GM12878 (cell line): ENCODE measurements at regions not wholly inside any gene's neighbourhood (a gene's known extent, or its start where the extent isn't known, plus 50 kb on each side); places are given as distances from the start of the nearest gene placed in this dataset.

ENCODE experiments used
- ATAC-seq: fragments of 200-7000 bp; cut with Tn5 transposase; 3 replicates; pipeline ENCODE4 v1.9.1; 2020; ENCODE audit warnings: mild to moderate bottlenecking, moderate library complexity
- BruUV-seq: library from RNA; stranded (reverse); fragments of 400-500 nt; replicated peaks from 2 replicates; lab custom pipeline; 2021; lab: Mats Ljungman, UMichigan
- CTCF ChIA-PET: fragments of 300-600 bp; sonication (Branson Sonifier 250); formaldehyde crosslinking; extraction: SDS; loops from one replicate; lab custom pipeline; 2021; ENCODE audit warnings: inconsistent platforms; lab: Yijun Ruan, JAX
- POLR2A ChIA-PET: fragments of 350-600 bp; formaldehyde crosslinking; extraction: SDS; loops from one replicate; lab custom pipeline; 2021; ENCODE audit warnings: inconsistent platforms; lab: Charles Lee
- RAD21 ChIA-PET: fragments of 300-600 bp; sonication (Branson Sonifier 250); formaldehyde crosslinking; loops from one replicate; lab custom pipeline; 2023; ENCODE audit warnings: antibody characterized with exemption; ENCODE audit not compliant: unreplicated experiment; lab: Charles Lee
- SMC1A ChIA-PET: fragments of 300-600 bp; sonication (Branson Sonifier 250); formaldehyde crosslinking; loops from one replicate; lab custom pipeline; 2023; ENCODE audit not compliant: unreplicated experiment, uncharacterized antibody; lab: Charles Lee
- DNase-seq: peaks from one replicate; pipeline ENCODE4 v3.0.0-alpha.2; 2011; ENCODE audit warnings: low read depth, low spot score
- FAIRE-seq: peaks from 3 replicates; lab custom pipeline; 2011; peaks lifted over from hg19 to GRCh38; lab: Jason Lieb, UNC
- H2AFZ ChIP-seq: 2 replicates; pipeline ENCODE4 v1.6.0; 2011; ENCODE audit warnings: low read depth, low read length, control low read depth; ENCODE audit not compliant: control insufficient read depth
- H3K27ac ChIP-seq: 2 replicates; pipeline ENCODE4 v1.5.1; 2011; ENCODE audit warnings: control low read depth; ENCODE audit not compliant: control insufficient read depth, insufficient read depth
- H3K27me3 ChIP-seq, 2 experiments: replicated peaks in 1 of 2; 2 replicates each; pipeline versions ENCODE4 v1.6.0 to v1.6.1; 2011; ENCODE audit warnings: low read length in 1 of 2; ENCODE audit not compliant: control insufficient read depth in 2 of 2, insufficient read depth in 2 of 2
- H3K36me3 ChIP-seq, 2 experiments: 2 replicates each; pipeline ENCODE4 v1.5.1; 2011; ENCODE audit warnings: low read length in 1 of 2; ENCODE audit not compliant: control insufficient read depth in 2 of 2, insufficient read depth in 2 of 2
- H3K4me1 ChIP-seq: 2 replicates; pipeline ENCODE4 v1.6.1; 2011; ENCODE audit warnings: mild to moderate bottlenecking, low read length, moderate library complexity, mixed read lengths; ENCODE audit not compliant: control insufficient read depth, insufficient read depth
- H3K4me2 ChIP-seq: 2 replicates; pipeline ENCODE4 v1.6.0; 2011; ENCODE audit warnings: control low read depth; ENCODE audit not compliant: control insufficient read depth, insufficient read depth
- H3K4me3 ChIP-seq: fragments of 200-600 bp; sonication (generic); 2 replicates; pipeline ENCODE4 v1.5.1; 2016
- H3K79me2 ChIP-seq: 2 replicates; pipeline ENCODE4 v1.6.0; 2011; ENCODE audit warnings: low read length; ENCODE audit not compliant: control insufficient read depth, insufficient read depth
- H3K9ac ChIP-seq: 2 replicates; pipeline ENCODE4 v1.8.0; 2011; ENCODE audit warnings: low read length, control low read depth, mixed read lengths; ENCODE audit not compliant: control insufficient read depth, insufficient read depth
- H3K9me3 ChIP-seq: replicated peaks from 3 replicates; pipeline ENCODE4 v1.5.1; 2011; ENCODE audit warnings: mild to moderate bottlenecking, low read length; ENCODE audit not compliant: control insufficient read depth, insufficient read depth
- H4K20me1 ChIP-seq: 2 replicates; pipeline ENCODE4 v1.6.0; 2011; ENCODE audit not compliant: control insufficient read depth, insufficient read depth
- BRCA1 ChIP-seq: IDR thresholded peaks from 2 replicates; pipeline ENCODE4 v1.6.1; 2011; ENCODE audit warnings: low read depth, low read length, improper control_type of control experiment
- CBX5 ChIP-seq: sonication (generic); IDR thresholded peaks from 2 replicates; pipeline ENCODE4 v1.6.1; 2016; ENCODE audit warnings: low read depth, moderate library complexity, mild to moderate bottlenecking, inconsistent platforms
- CREM ChIP-seq: IDR thresholded peaks from 2 replicates; pipeline ENCODE4 v1.6.1; 2014; ENCODE audit warnings: antibody characterized with exemption, low read depth
- CTCF ChIP-seq, 3 experiments: IDR thresholded peaks in 2 of 3; conservative IDR thresholded peaks in 1 of 3; 2 replicates each; pipeline ENCODE4 v1.5.1; 2011; ENCODE audit warnings: low read depth in 3 of 3, low read length in 3 of 3, mild to moderate bottlenecking in 3 of 3, control low read depth in 2 of 3, moderate library complexity in 2 of 3, inconsistent platforms in 1 of 3, mixed read lengths in 1 of 3; ENCODE audit not compliant: control insufficient read depth in 2 of 3, insufficient read depth in 1 of 3; ENCODE audit errors: extremely low read depth in 1 of 3
- GABPA ChIP-seq: IDR thresholded peaks from 2 replicates; pipeline ENCODE4 v1.6.1; 2014; ENCODE audit warnings: antibody characterized with exemption, low read depth, mild to moderate bottlenecking, inconsistent platforms
- NFYA ChIP-seq: IDR thresholded peaks from 2 replicates; pipeline ENCODE4 v1.6.1; 2011; ENCODE audit warnings: low read depth, mild to moderate bottlenecking, low read length, improper control_type of control experiment, borderline replicate concordance
- NR2C1 ChIP-seq: fragments of 450-650 bp; IDR thresholded peaks from 2 replicates; pipeline ENCODE4 v1.6.1; 2017; ENCODE audit warnings: antibody characterized with exemption, mild to moderate bottlenecking, moderate library complexity
- RCOR1 ChIP-seq: conservative IDR thresholded peaks from 2 replicates; pipeline ENCODE4 v1.6.1; 2012; ENCODE audit warnings: low read depth, low read length, improper control_type of control experiment
- SREBF1 ChIP-seq: IDR thresholded peaks from 2 replicates; pipeline ENCODE4 v1.6.1; 2012; ENCODE audit warnings: mild to moderate bottlenecking, low read length
- SRF ChIP-seq, 2 experiments: IDR thresholded peaks; 2 replicates each; pipeline ENCODE4 v1.6.1; 2011; ENCODE audit warnings: low read depth in 2 of 2, low read length in 2 of 2, mild to moderate bottlenecking in 1 of 2, moderate library complexity in 1 of 2
- TBL1XR1 ChIP-seq: IDR thresholded peaks from 2 replicates; pipeline ENCODE4 v1.6.1; 2012; ENCODE audit warnings: low read depth, low read length, improper control_type of control experiment
- YY1 ChIP-seq: IDR thresholded peaks from 2 replicates; pipeline ENCODE4 v1.6.1; 2011; ENCODE audit warnings: low read depth, mild to moderate bottlenecking, low read length
- WGBS: methylation state at CpG from one replicate; pipeline ENCODE4 v1.1.6; 2016; ENCODE audit warnings: low lambda C conversion rate; ENCODE audit not compliant: insufficient replicate concordance, insufficient coverage; ENCODE audit errors: missing lambda C conversion rate; 5-methylcytosine and 5-hydroxymethylcytosine counted together
- in situ Hi-C: fragments of 300-500 bp; cut with MboI; formaldehyde crosslinking; loops from 9 replicates; pipeline ENCODE4 v1.14.3; 2018; ENCODE audit warnings: mixed read lengths
- intact Hi-C: fragments of 100-400 bp; cut with micrococcal nuclease; formaldehyde crosslinking; loops from one replicate; pipeline ENCODE4 v1.14.2; 2022; ENCODE audit not compliant: unreplicated experiment
- TF ChIP-seq, protein P1 (sequence below): fragments of 450-650 bp; IDR thresholded peaks from 2 replicates; pipeline ENCODE4 v1.6.1; 2017; ENCODE audit warnings: mild to moderate bottlenecking, low read depth, inconsistent platforms; ENCODE audit not compliant: poor library complexity, severe bottlenecking

DNA sequence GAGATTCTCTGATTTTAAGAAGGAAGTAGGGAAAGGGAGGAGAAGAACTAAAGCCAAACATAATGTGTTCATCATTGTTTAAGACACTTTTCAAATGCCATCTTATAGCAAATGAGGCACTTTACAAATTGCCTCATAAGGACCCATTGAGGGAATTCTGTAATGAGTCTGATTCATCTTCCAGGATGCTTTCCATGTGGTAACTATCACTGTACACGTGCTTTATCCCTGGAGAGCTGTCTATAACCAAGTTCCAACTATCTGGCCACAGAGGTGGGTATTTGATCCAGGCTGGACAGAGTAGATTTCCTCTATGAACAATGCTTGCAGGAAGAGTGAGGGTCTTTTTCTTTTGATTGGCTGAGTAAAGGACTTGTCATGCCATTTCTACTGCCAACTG is 183.5 kb upstream of the NFIB start:
- ATAC-seq = no peak
- SMC1A ChIA-PET = interaction anchor here (1.7 kb wide), 1 partner anchor 269 kb away, joined by 5 read pairs; no protein-coding TSS in a partner anchor
- H4K20me1 ChIP-seq = no peaks in the 10 kb centered on the region
- RAD21 ChIA-PET = no interaction called here
- POLR2A ChIA-PET = no interaction called here
- BruUV-seq = no TSS peak
- no peak overlapping the region for H3K27ac ChIP-seq
- WGBS = 0% methylated on average over 1 of the region's 1 CpG
- DNase-seq = no peak
- no peaks in the 10 kb centered on the region for H3K9me3 ChIP-seq
- H3K9ac ChIP-seq = no peak overlapping the region
- no peak overlapping the region for H3K4me2 ChIP-seq
- no peaks in the 10 kb centered on the region for H3K36me3 ChIP-seq
- H2AFZ ChIP-seq = no peak overlapping the region
- H3K4me1 ChIP-seq = no peaks in the 10 kb centered on the region
- FAIRE-seq = no peak
- intact Hi-C loops = no loop called here
- H3K27me3 ChIP-seq = no peaks in the 10 kb centered on the region; a peak in 1 of 4 replicates
- no peaks in the 10 kb centered on the region for H3K79me2 ChIP-seq
- no peak overlapping the region for H3K4me3 ChIP-seq
- in situ Hi-C loops = no loop called here
- TF ChIP-seq, protein P1, sequence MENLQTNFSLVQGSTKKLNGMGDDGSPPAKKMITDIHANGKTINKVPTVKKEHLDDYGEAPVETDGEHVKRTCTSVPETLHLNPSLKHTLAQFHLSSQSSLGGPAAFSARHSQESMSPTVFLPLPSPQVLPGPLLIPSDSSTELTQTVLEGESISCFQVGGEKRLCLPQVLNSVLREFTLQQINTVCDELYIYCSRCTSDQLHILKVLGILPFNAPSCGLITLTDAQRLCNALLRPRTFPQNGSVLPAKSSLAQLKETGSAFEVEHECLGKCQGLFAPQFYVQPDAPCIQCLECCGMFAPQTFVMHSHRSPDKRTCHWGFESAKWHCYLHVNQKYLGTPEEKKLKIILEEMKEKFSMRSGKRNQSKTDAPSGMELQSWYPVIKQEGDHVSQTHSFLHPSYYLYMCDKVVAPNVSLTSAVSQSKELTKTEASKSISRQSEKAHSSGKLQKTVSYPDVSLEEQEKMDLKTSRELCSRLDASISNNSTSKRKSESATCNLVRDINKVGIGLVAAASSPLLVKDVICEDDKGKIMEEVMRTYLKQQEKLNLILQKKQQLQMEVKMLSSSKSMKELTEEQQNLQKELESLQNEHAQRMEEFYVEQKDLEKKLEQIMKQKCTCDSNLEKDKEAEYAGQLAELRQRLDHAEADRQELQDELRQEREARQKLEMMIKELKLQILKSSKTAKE = no peak
- TF ChIP-seq TBL1XR1 (no peak), RCOR1 (no peak), NR2C1 (no peak), BRCA1 (no peak), SRF (IDR thresholded peaks at IDR 0.05; ENCODE audit: low read depth in 2 of 2, low read length in 2 of 2) (no peak), SREBF1 (no peak), YY1 (no peak), CREM (no peak), CTCF (IDR thresholded peaks at IDR 0.05 in 2 of 3, conservative IDR thresholded peaks at IDR 0.05 in 1 of 3; ENCODE audit: control insufficient read depth in 2 of 3, extremely low read depth in 1 of 3, insufficient read depth in 1 of 3, low read depth in 3 of 3, low read length in 3 of 3) (no peak), GABPA (no peak), CBX5 (no peak), NFYA (no peak)
- CTCF ChIA-PET = no interaction called here
